Kidney (tissue), 13 donors: ENCODE measurements at regions not wholly inside any gene's neighbourhood (a gene's known extent, or its start where the extent isn't known, plus 50 kb on each side); places are given as distances from the start of the nearest gene placed in this dataset.

Experiments used
- DNase-seq, 5 donors: peaks; one replicate each; pipeline ENCODE4 v3.0.0-alpha.2; 2013 to 2020
- FAIRE-seq: peaks from 2 replicates; lab custom pipeline; 2012; peaks lifted over from hg19 to GRCh38; lab: Jason Lieb, UNC
- H3K27ac ChIP-seq, 2 donors: one replicate each; pipeline ENCODE4 v1.7.0; 2013; ENCODE audit warnings: low read depth in 2 of 2, low read length in 2 of 2, inconsistent platforms in 1 of 2
- H3K27me3 ChIP-seq: one replicate; pipeline ENCODE4 v1.7.1; 2013; ENCODE audit warnings: low read length, inconsistent platforms; ENCODE audit not compliant: control insufficient read depth, insufficient read depth
- H3K36me3 ChIP-seq, 3 donors: one replicate each; pipeline versions ENCODE4 v1.7.0 to v1.7.1; 2013; ENCODE audit warnings: low read length in 3 of 3, control low read depth in 1 of 3, inconsistent platforms in 1 of 3; ENCODE audit not compliant: insufficient read depth in 3 of 3, control insufficient read depth in 2 of 3
- H3K4me1 ChIP-seq, 3 donors: one replicate each; pipeline versions ENCODE4 v1.7.0 to v1.7.1; 2013; ENCODE audit warnings: low read length in 3 of 3, inconsistent platforms in 1 of 3, low read depth in 1 of 3; ENCODE audit not compliant: control insufficient read depth in 2 of 3, insufficient read depth in 2 of 3
- H3K4me3 ChIP-seq, 3 donors: one replicate each; pipeline versions ENCODE4 v1.7.0 to v1.8.1; 2013; ENCODE audit warnings: low read length in 3 of 3, control low read depth in 1 of 3, inconsistent platforms in 1 of 3
- H3K9ac ChIP-seq, 3 donors: one replicate each; pipeline versions ENCODE4 v1.7.0 to v1.7.1; 2013; ENCODE audit warnings: low read length in 3 of 3, control low read depth in 1 of 3, inconsistent platforms in 1 of 3
- H3K9me3 ChIP-seq, 3 donors: one replicate each; pipeline versions ENCODE4 v1.7.0 to v1.7.1; 2013; ENCODE audit warnings: low read length in 3 of 3, control low read depth in 1 of 3, inconsistent platforms in 1 of 3; ENCODE audit not compliant: control insufficient read depth in 2 of 3, insufficient read depth in 1 of 3
- intact Hi-C: fragments of 100-400 bp; cut with DNase I; formaldehyde crosslinking; loops from one replicate; pipeline ENCODE4 v1.11.1; 2022
- TF ChIP-seq, protein P1 (sequence below): IDR thresholded peaks from 3 replicates; pipeline ENCODE4 v1.5.1; 2012; ENCODE audit warnings: mild to moderate bottlenecking, moderate library complexity, borderline replicate concordance; ENCODE audit not compliant: insufficient read depth; ENCODE audit errors: extremely low read depth
- donor health status: control.
- donor health status: control.
- donor health status: control.
- donor health status: control.
- donor health status: control.
- donor health status: DM: yes; HTN: yes; CAD: no.
- donor health status: Normal renal cell carcinoma (clear cell type).

DNA sequence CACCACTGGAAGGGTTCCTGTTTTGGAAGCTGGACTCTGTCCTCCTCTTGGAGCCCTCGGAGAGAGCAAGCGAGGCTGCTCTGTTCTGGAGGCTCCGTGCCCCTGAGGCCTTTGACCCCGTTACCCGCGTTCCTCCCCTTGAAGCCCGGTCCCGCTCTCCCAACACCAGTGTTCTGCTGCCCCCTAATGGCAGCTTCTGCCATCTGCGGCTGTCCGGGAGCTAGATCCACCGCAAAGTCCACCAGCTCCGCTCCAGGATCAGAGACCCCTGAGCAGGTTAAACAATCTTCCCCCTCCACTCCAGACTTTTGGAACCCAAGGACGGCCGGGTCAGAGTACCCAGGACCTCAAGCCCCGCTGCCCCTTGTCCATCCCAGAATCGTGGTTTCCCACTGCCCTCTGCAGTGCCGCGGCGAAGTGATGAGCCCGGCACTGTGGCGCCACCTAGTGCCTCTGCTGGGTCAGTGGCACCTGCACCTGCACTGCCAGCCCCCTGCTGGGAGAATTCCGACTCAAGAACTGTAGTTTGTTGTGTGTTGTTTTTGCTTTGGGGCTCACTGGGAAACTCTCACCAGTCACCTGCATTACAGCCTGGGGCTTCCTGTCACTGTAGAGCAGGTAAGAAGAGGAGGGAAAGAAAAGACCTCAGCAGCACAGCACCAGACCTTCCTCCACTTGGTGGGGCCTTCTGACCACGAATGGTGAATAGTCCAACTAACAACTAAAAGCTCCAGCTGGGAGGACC, 63.5 kb upstream of the NFASC start:
- TF ChIP-seq, protein P1, sequence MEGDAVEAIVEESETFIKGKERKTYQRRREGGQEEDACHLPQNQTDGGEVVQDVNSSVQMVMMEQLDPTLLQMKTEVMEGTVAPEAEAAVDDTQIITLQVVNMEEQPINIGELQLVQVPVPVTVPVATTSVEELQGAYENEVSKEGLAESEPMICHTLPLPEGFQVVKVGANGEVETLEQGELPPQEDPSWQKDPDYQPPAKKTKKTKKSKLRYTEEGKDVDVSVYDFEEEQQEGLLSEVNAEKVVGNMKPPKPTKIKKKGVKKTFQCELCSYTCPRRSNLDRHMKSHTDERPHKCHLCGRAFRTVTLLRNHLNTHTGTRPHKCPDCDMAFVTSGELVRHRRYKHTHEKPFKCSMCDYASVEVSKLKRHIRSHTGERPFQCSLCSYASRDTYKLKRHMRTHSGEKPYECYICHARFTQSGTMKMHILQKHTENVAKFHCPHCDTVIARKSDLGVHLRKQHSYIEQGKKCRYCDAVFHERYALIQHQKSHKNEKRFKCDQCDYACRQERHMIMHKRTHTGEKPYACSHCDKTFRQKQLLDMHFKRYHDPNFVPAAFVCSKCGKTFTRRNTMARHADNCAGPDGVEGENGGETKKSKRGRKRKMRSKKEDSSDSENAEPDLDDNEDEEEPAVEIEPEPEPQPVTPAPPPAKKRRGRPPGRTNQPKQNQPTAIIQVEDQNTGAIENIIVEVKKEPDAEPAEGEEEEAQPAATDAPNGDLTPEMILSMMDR, result peak; percentile 88
- H3K27ac ChIP-seq, result no peak overlapping the region
- FAIRE-seq, result no peak
- peak; percentile 88 to 92 (median 91) for DNase-seq
- intact Hi-C loops, result loop anchor here (10.0 kb wide), 2 partner anchors 138 to 242 kb away; no protein-coding TSS in a partner anchor
- no peaks in the 10 kb centered on the region for H3K27me3 ChIP-seq
- H3K9ac ChIP-seq, result peak overlapping the region in 1 of 3 donors; percentile 10
- H3K4me3 ChIP-seq, result peak overlapping the region; percentile 50 to 63 (median 54)
- peaks cover 0 to 16% (median 0%) of the 10 kb centered on the region in 3 donors for H3K4me1 ChIP-seq
- H3K9me3 ChIP-seq, result no peaks in the 10 kb centered on the region
- H3K36me3 ChIP-seq, result no peaks in the 10 kb centered on the region

DNA sequence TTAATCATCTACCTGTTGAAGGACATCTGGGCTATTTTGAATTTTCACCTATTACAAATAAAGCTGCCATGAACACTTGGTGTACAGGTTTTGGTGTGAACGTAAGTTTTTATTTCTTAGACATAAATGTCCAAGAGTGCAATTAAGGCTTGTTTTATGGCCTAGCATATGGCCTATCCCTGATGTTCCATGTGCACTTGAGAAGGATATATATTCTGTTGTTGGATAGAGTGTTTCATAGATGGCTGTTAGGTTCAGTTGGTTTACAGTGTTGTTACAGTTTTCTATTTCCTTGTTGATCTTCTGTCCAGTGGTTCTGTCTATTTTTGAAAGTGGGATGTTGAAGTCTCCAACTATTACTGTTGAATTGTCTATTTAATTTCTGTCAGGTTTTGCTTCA, 61.2 kb upstream of the NFASC start:
- Histone ChIP-seq H3K27ac (no peak overlapping the region), H3K4me1 (peaks cover 0 to 16% (median 0%) of the 10 kb centered on the region in 3 donors), H3K9me3 (no peaks in the 10 kb centered on the region), H3K27me3 (no peaks in the 10 kb centered on the region), H3K4me3 (no peak overlapping the region), H3K36me3 (no peaks in the 10 kb centered on the region), H3K9ac (no peak overlapping the region)
- no peak for DNase-seq
- TF ChIP-seq, protein P1, result no peak
- intact Hi-C loops, result loop anchor here (10.0 kb wide), 2 partner anchors 135 to 245 kb away; no protein-coding TSS in a partner anchor
- FAIRE-seq, result no peak

DNA sequence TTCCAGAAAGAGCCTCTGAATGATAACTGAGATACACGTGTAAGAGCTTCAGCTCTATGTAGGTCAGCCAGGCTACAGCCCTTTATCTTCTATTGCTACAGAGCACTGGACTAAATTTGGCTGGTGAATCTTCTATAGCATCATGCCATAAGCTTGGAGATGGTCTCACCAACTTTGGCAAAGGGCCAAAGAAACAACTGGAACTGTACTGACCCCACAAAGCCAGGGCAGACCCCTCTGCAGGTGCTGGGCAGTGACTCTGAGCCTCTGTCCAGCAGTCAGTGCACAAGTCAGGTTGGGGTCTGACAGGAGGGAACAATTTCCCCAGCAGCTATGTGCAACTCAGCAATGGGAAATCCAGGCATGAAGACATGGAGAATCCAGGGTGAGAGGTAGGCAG, 57.8 kb upstream of the NFASC start:
- no peak overlapping the region for H3K27ac ChIP-seq
- no peaks in the 10 kb centered on the region for H3K27me3 ChIP-seq
- H3K4me1 ChIP-seq, result peaks cover 0 to 2% (median 0%) of the 10 kb centered on the region in 3 donors
- no peaks in the 10 kb centered on the region for H3K36me3 ChIP-seq
- H3K9ac ChIP-seq, result no peak overlapping the region
- TF ChIP-seq, protein P1, result no peak
- H3K9me3 ChIP-seq, result no peaks in the 10 kb centered on the region
- no peak overlapping the region for H3K4me3 ChIP-seq
- intact Hi-C loops, result no loop called here
- DNase-seq, result no peak
- FAIRE-seq, result no peak
